RPMI8226 (cell line): ENCODE measurements at regions not wholly inside any gene's neighbourhood (a gene's known extent, or its start where the extent isn't known, plus 50 kb on each side); places are given as distances from the start of the nearest gene placed in this dataset.
A peak's percentile ranks its signal among the peaks of the same experiment; 100 is the strongest.

ENCODE experiments used
- DNase-seq: peaks from one replicate; pipeline ENCODE4 v3.0.0-alpha.2; 2015

DNA sequence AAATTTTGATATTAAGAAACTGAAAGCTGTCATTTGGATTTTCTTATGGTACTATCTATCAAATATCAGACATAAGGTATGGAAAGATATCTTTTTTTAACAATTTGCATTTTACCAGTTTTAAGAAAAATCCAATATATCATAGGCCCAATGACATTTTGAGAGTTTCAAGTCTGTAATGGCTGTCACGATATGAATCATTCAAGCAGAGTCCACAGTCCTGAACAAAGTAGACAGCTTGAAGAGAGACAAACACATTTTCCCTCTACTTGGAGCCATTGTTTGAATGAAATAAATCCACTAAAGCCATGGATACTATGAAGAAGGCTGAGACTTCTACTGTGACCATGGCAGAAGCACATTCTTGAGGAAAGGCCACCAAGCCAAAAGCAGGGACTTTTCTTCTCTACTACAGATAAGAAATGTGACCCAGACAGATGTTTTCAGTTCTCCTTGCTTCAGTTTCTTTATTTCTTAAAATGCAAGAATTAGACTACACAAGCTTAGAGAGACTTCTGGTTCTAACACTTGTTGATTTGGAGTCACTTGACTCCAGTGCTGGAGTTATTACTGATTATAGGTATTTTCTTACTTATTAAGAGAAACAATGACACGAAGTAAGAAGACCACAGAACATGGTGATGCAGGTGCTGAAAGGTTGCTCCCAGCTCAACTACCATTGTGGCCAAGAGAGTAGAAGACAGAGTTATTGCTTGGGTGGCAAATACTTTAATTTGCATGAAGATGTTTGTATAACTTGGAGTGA lies 429.1 kb downstream of the KIF20B start:
- no peak for DNase-seq

DNA sequence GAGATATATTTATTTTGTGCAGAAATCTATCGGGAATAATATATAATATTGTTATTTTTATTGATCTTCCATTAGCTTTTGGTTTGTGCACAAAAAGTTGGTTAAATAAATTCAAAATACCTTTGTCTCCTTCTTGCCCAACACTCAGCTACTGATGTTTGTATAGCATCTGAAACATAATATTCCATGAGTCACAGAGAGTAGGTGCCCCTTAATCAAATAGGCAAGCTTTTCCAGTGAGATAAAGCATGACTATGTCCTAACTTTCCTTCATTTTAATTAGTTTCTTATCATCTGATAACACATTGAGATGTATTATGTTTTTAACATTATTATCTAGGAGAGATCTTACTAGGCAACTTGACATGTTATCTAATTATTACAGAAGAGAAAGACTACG lies 432.2 kb downstream of the KIF20B start:
- DNase-seq, result no peak

- DNase-seq, result peak; percentile 15
Measured at GRCh38 chr10:90136731-90137316, 435.4 kb downstream of the KIF20B start.

DNA sequence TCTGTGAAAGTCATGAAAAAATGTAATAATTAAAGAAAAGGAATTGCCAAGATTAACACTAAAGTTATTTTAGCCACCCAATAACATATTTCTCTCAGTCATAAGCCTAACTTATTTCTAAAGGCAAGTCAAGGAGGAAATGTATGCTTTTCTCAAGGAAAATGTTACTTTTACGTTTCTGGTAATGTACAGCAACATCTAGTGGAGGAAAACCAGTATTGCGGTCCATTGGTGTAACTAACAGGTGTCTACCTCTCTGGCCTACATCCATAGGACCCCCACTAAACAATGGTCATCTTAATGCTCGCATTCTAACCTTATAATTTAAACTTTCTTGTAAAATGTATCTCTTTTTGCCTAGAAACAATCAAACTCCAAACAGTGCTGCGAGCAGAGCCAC lies 437.5 kb downstream of the KIF20B start:
- DNase-seq, result peak; percentile 3

- DNase-seq, result no peak
Measured at GRCh38 chr10:90141791-90142190, 440.4 kb downstream of the KIF20B start.

DNA sequence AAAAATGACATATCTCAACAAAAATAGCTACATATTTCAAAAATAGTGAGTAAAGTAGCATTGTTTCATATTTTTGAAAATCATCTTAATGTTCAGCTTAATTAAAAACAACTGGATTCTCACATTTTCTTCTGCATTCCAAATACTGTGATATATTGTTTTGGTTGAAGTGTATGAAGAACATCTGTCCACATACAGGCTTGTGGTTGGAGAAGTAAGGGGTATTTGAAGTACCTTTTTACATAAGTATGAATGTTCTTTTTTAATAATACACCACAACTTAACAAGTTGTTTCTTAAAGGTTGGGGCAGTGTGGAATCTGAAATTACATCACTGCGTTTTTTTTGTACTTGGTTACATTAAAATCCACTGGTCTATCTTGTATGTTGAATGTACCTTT lies 442.5 kb downstream of the KIF20B start:
- no peak for DNase-seq

- DNase-seq, result no peak
Measured at GRCh38 chr10:90148116-90148855, 446.9 kb downstream of the KIF20B start.

DNA sequence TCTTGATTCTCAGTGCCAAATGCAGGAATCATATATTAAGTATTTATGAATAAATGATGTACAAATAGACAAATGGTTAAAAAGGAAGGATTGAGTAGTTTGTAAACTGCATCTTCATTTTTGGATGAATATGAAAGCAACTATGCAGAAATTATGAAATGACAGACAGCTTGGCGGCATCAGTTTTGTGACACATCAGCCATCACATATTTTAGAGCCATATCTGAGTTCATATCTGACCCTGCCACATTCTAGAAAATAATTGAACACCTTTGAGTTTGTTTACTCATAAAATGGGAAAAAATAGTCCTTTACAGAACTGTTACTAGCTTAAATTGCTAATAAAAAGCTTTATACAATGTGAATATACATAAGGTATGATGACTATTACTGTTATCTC lies 448.2 kb downstream of the KIF20B start:
- no peak for DNase-seq

DNA sequence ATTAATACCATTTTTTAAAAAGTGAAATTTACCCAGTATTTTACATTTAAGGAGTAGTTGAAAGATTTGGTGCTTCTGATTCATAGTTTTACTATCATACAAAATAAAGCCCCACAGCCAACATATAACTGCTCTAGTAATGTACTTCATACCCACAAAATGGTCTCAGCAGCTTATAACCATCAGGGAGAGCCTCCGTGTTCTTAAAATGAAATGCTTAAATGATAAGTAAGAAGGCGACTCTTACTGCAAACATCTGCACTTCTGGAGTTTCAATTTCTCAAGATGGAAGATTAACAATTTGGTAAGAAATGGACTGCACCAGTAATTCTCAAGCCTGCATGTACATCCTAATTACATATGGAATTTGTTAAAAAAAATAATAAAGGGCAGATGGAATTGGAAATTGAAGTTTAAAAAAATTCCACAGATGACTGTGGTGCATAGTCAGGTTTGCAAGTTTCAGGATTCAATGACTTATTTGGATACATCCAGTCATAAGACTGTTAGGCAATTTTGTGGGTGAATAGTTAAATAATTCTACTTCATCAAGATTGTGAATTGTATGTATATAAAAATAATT lies 461.0 kb downstream of the KIF20B start:
- no peak for DNase-seq

DNA sequence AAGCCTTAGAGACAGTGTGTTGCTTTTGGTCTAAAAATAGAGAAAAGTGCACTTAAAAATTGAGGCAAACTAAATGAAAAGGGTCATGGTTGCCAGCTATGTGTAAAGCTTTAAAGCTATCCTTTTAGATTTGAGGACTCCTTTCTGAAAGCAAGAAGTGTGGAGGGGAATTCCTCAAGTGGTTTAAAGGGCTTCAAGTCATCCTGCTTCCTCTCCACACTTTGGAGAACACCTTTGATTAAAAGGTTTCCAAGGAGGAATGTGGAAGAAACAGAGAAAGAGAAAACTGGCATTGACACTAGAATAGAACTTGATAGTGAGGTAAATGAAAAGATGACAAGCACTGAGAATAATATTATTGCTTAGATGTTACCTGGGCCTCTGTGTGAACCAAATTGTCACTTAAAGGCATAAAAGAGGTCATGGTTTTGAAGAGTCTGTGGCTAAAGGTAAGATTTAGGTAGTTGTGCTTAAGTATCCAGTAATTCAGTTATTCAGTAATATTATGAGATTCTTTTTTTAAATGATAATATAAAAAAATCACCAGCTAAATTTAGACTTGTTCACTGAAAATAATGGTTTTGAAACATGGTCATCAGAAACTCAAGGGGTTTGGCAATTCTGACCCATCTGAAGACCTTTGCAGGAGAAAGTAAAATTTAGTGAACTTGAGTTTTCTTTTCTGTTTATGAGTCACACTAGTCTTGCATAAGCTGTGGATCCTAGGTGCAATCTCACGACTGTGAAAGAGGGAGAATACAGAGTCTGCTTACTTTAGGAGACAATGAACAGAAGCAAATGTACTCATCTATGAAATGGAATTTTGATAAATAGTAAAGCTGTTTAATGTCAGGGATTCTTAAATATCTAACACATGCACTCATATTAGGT lies 466.0 kb downstream of the KIF20B start:
- DNase-seq, result no peak

GRCh38 chr10:90168244-90168643 lies 466.9 kb downstream of the KIF20B start:
- no peak for DNase-seq

GRCh38 chr10:90171014-90171722 lies 469.8 kb downstream of the KIF20B start:
- DNase-seq, result no peak

- DNase-seq, result no peak
Measured at GRCh38 chr10:90174531-90174930, 473.1 kb downstream of the KIF20B start.

GRCh38 chr10:90175161-90175681 lies 473.8 kb downstream of the KIF20B start:
- DNase-seq, result no peak

- no peak for DNase-seq
Measured at GRCh38 chr10:90179696-90180407, 478.5 kb downstream of the KIF20B start.

DNA sequence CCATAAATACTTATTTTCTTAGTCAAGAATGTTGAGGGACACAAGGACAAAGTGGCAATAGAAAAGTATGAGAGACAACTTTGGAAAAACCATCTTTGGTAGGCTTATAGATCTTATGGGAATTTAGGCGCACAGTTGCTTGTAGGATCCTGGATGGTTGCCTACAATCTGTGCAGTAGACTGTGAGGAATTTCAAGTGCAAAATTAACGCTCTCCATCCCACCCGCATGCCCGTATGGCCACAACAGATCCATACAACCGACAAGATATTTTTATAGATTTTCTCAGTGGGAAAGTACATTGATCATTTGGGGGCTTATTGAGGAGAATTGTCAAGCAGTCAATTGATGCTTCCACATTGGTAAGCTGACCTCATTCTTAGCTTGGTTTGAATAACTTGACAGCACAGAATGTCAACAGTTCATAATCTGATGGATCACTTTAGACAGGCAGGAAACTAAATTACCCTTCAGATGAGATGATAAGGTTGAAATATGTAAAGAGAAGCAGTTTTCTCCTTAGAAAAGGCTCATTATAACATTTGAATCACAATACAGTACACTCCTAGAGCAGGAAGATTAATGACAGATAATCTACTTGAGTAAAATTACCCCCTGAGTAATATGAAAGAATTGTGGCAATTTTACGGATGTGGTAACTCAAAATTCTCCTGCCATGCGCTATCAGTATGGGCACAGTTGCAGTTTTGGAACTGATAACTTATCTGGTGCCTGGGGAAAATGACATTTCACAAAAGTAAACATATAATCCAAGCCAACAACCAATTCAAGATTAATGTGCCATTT lies 479.7 kb downstream of the KIF20B start:
- DNase-seq, result no peak

DNA sequence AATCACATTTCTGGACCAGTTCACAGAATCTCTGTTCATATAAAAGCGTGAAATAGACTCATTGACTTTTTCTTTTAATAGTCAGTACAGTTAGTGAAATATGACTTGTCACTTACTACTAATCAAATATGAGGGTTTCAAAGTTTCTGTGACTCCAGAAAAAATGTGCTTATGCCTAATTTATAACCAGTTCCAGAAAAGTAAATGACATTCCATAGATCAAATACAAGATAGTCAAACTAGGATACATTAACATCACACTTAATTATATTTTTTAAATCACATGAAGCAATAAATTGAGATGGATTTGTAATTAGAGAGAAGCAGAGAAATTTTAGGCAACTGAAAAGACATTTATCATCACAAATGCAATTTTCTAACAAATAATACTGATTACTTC lies 491.4 kb downstream of the KIF20B start:
- DNase-seq, result no peak

- no peak for DNase-seq
Measured at GRCh38 chr10:90193240-90193985, 492.0 kb downstream of the KIF20B start.

GRCh38 chr10:90195288-90195840 lies 494.0 kb downstream of the KIF20B start:
- DNase-seq, result no peak
